HepG2 (cell line): ENCODE measurements at regions not wholly inside any gene's neighbourhood (a gene's known extent, or its start where the extent isn't known, plus 50 kb on each side); places are given as distances from the start of the nearest gene placed in this dataset.

Experiments used
- ATAC-seq: fragments of 200-7000 bp; cut with Tn5 transposase; 3 replicates; pipeline ENCODE4 v1.9.1; 2020; ENCODE audit warnings: mild to moderate bottlenecking, moderate library complexity
- BruUV-seq: library from RNA; stranded (reverse); fragments of 400-500 nt; replicated peaks from 2 replicates; lab custom pipeline; 2021; lab: Mats Ljungman, UMichigan
- CTCF ChIA-PET: fragments of 300-600 bp; formaldehyde crosslinking; extraction: SDS; loops from one replicate; lab custom pipeline; 2021; ENCODE audit warnings: low total read pairs, inconsistent platforms, low intra/inter-chr PET ratio; lab: Yijun Ruan, JAX
- POLR2A ChIA-PET: fragments of 350-600 bp; sonication (Branson Sonifier 250); formaldehyde crosslinking; loops from one replicate; lab custom pipeline; 2020; ENCODE audit warnings: antibody characterized with exemption, inconsistent platforms; lab: Yijun Ruan, JAX
- DNase-seq: peaks from one replicate; pipeline ENCODE4 v3.0.0-alpha.2; 2015; ENCODE audit warnings: low spot score
- FAIRE-seq: peaks from 3 replicates; lab custom pipeline; 2011; peaks lifted over from hg19 to GRCh38; lab: Jason Lieb, UNC
- H2AFZ ChIP-seq: one replicate; pipeline ENCODE4 v1.6.1; 2011; ENCODE audit warnings: low read length, inconsistent platforms
- H3K27ac ChIP-seq: fragments of 300-600 bp; 3 replicates; pipeline ENCODE4 v1.8.0; 2011; ENCODE audit warnings: mixed run types, mild to moderate bottlenecking, mixed read lengths, low read length, inconsistent platforms; ENCODE audit not compliant: insufficient read depth; ENCODE audit errors: extremely low read length
- H3K27me3 ChIP-seq, 2 experiments: fragments of 200-600 bp in 1 of 2; 2 replicates in 1 of 2; 3 replicates in 1 of 2; pipeline versions ENCODE4 v1.6.0 to v1.8.0; 2011; ENCODE audit warnings: low read length in 2 of 2, mild to moderate bottlenecking in 2 of 2, moderate library complexity in 2 of 2, inconsistent platforms in 1 of 2; ENCODE audit not compliant: insufficient read depth in 2 of 2, control insufficient read depth in 1 of 2
- H3K36me3 ChIP-seq, 2 experiments: fragments of 200-600 bp in 1 of 2; replicated peaks in 1 of 2; 2 replicates in 1 of 2; 3 replicates in 1 of 2; pipeline versions ENCODE4 v1.5.1 to v1.8.0; 2011; ENCODE audit warnings: low read length in 2 of 2, inconsistent platforms in 1 of 2; ENCODE audit not compliant: insufficient read depth in 2 of 2, control insufficient read depth in 1 of 2
- H3K4me1 ChIP-seq: 2 replicates; pipeline ENCODE4 v1.5.1; 2012; ENCODE audit warnings: low read length, inconsistent platforms; ENCODE audit not compliant: insufficient read depth
- H3K4me2 ChIP-seq: 2 replicates; pipeline ENCODE4 v1.6.0; 2011; ENCODE audit warnings: low read depth, low read length, inconsistent platforms
- H3K4me3 ChIP-seq, 3 experiments: fragments of 200-600 bp in 1 of 3; sonication (generic), shearing (Covaris generic) in 1 of 3; replicated peaks in 1 of 3; 2 replicates each; pipeline ENCODE4 v1.5.1; 2011 to 2016; ENCODE audit warnings: low read length in 3 of 3, inconsistent platforms in 2 of 3, low read depth in 2 of 3, mild to moderate bottlenecking in 2 of 3, control low read depth in 1 of 3, mixed read lengths in 1 of 3; ENCODE audit not compliant: insufficient read depth in 1 of 3
- H3K79me2 ChIP-seq: one replicate; pipeline ENCODE4 v1.6.1; 2011; ENCODE audit warnings: low read length, inconsistent platforms; ENCODE audit not compliant: insufficient read depth
- H3K9ac ChIP-seq: 2 replicates; pipeline ENCODE4 v1.6.0; 2011; ENCODE audit warnings: mild to moderate bottlenecking, low read depth, low read length, inconsistent platforms; ENCODE audit not compliant: insufficient read depth
- H3K9me3 ChIP-seq: 2 replicates; pipeline ENCODE4 v1.5.1; 2012; ENCODE audit warnings: mild to moderate bottlenecking, low read length
- H4K20me1 ChIP-seq: 2 replicates; pipeline ENCODE4 v1.6.0; 2011; ENCODE audit warnings: inconsistent platforms, mild to moderate bottlenecking, low read length, moderate library complexity; ENCODE audit not compliant: insufficient read depth
- E2F2 ChIP-seq: sonication (generic); formaldehyde crosslinking; IDR thresholded peaks from 2 replicates; pipeline ENCODE4 v1.4.0; 2020; ENCODE audit warnings: missing genetic modification reagents, borderline replicate concordance
- NCOA1 ChIP-seq: sonication (generic); formaldehyde crosslinking; IDR thresholded peaks from 2 replicates; pipeline ENCODE4 v1.9.0; 2021; ENCODE audit warnings: missing genetic modification reagents
- YEATS2 ChIP-seq: sonication (generic); formaldehyde crosslinking; IDR thresholded peaks from 2 replicates; pipeline ENCODE4 v1.4.0; 2020; ENCODE audit warnings: missing genetic modification reagents, borderline replicate concordance
- ZNF605 ChIP-seq: sonication (generic); formaldehyde crosslinking; IDR thresholded peaks from 2 replicates; pipeline ENCODE4 v1.8.0; 2022; ENCODE audit warnings: mild to moderate bottlenecking, missing genetic modification reagents
- WGBS: methylation state at CpG from one replicate; pipeline ENCODE4 v1.1.6; 2017; ENCODE audit warnings: low lambda C conversion rate; 5-methylcytosine and 5-hydroxymethylcytosine counted together
- in situ Hi-C: cut with HindIII; loops from 2 replicates; pipeline ENCODE4 v1.10.0; 2017; ENCODE audit warnings: low pct_unique_long_range_greater_than_20kb; ENCODE audit not compliant: extremely low pct_ligation_motif_present
- intact Hi-C: fragments of 100-400 bp; cut with micrococcal nuclease; formaldehyde crosslinking; loops from one replicate; pipeline ENCODE4 v1.10.0; 2022; ENCODE audit not compliant: unreplicated experiment
- TF ChIP-seq, protein P1 (sequence below): sonication (generic); formaldehyde crosslinking; IDR thresholded peaks from 2 replicates; pipeline ENCODE4 v1.5.0; 2020; ENCODE audit warnings: mild to moderate bottlenecking, missing genetic modification reagents, borderline replicate concordance
- TF ChIP-seq, protein P2 (sequence below): sonication (generic); formaldehyde crosslinking; IDR thresholded peaks from 2 replicates; pipeline ENCODE4 v1.4.0; 2020; ENCODE audit warnings: missing genetic modification reagents
- TF ChIP-seq, protein P3 (sequence below): sonication (generic); formaldehyde crosslinking; IDR thresholded peaks from 2 replicates; pipeline ENCODE4 v1.8.0; 2022; ENCODE audit warnings: missing genetic modification reagents, mild to moderate bottlenecking, borderline replicate concordance

GRCh38 chr2:7748717-7749415 is 831.7 kb downstream of the RNF144A start:
- BruUV-seq = no TSS peak
- H3K9me3 ChIP-seq = no peaks in the 10 kb centered on the region
- H3K27ac ChIP-seq = no peak overlapping the region
- 45% methylated on average over 17 of the region's 17 CpGs for WGBS
- H3K36me3 ChIP-seq = no peaks in the 10 kb centered on the region
- TF ChIP-seq, protein P1, sequence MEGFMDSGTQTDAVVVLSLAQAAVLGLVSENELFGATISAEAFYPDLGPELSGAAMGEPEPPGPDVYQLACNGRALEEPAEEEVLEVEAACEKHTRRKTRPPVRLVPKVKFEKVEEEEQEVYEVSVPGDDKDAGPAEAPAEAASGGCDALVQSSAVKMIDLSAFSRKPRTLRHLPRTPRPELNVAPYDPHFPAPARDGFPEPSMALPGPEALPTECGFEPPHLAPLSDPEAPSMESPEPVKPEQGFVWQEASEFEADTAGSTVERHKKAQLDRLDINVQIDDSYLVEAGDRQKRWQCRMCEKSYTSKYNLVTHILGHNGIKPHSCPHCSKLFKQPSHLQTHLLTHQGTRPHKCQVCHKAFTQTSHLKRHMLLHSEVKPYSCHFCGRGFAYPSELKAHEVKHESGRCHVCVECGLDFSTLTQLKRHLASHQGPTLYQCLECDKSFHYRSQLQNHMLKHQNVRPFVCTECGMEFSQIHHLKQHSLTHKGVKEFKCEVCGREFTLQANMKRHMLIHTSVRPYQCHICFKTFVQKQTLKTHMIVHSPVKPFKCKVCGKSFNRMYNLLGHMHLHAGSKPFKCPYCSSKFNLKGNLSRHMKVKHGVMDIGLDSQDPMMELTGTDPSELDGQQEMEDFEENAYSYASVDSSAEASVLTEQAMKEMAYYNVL (CRISPR knock-in tag) = no peak
- TF ChIP-seq ZNF605 (CRISPR knock-in tag) (no peak), YEATS2 (CRISPR knock-in tag) (no peak), E2F2 (CRISPR knock-in tag) (no peak), NCOA1 (CRISPR knock-in tag) (no peak)
- TF ChIP-seq, protein P2, sequence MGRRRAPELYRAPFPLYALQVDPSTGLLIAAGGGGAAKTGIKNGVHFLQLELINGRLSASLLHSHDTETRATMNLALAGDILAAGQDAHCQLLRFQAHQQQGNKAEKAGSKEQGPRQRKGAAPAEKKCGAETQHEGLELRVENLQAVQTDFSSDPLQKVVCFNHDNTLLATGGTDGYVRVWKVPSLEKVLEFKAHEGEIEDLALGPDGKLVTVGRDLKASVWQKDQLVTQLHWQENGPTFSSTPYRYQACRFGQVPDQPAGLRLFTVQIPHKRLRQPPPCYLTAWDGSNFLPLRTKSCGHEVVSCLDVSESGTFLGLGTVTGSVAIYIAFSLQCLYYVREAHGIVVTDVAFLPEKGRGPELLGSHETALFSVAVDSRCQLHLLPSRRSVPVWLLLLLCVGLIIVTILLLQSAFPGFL (CRISPR knock-in tag) = no peak
- TF ChIP-seq, protein P3, sequence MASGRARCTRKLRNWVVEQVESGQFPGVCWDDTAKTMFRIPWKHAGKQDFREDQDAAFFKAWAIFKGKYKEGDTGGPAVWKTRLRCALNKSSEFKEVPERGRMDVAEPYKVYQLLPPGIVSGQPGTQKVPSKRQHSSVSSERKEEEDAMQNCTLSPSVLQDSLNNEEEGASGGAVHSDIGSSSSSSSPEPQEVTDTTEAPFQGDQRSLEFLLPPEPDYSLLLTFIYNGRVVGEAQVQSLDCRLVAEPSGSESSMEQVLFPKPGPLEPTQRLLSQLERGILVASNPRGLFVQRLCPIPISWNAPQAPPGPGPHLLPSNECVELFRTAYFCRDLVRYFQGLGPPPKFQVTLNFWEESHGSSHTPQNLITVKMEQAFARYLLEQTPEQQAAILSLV (CRISPR knock-in tag) = no peak
- no peaks in the 10 kb centered on the region for H3K27me3 ChIP-seq
- intact Hi-C loops = no loop called here
- CTCF ChIA-PET = no interaction called here
- H2AFZ ChIP-seq = no peak overlapping the region
- FAIRE-seq (no peak), DNase-seq (no peak), ATAC-seq (no peak)
- H3K4me2 ChIP-seq = no peak overlapping the region
- in situ Hi-C loops = no loop called here
- H3K9ac ChIP-seq = no peak overlapping the region
- POLR2A ChIA-PET = no interaction called here
- no peaks in the 10 kb centered on the region for H4K20me1 ChIP-seq
- H3K79me2 ChIP-seq = no peaks in the 10 kb centered on the region
- H3K4me1 ChIP-seq = no peaks in the 10 kb centered on the region
- H3K4me3 ChIP-seq = no peak overlapping the region
